GM21825 (cell line): ENCODE measurements at regions not wholly inside any gene's neighbourhood (a gene's known extent, or its start where the extent isn't known, plus 50 kb on each side); places are given as distances from the start of the nearest gene placed in this dataset.
"Not testable (repeated sequence)": the region's sequence is repeated elsewhere in the genome, so short reads cannot be mapped to it uniquely, and the experiment has no call there.

Experiments
- ATAC-seq: cut with Tn5 transposase; IDR thresholded peaks from one replicate; pipeline ENCODE4 v1.9.1; 2021; ENCODE audit warnings: mild to moderate bottlenecking, moderate library complexity; ENCODE audit not compliant: unreplicated experiment

- ATAC-seq = no peak
Observed at GRCh38 chr3:87503900-87504498, 227.6 kb upstream of the POU1F1 start.

- no peak for ATAC-seq
Observed at GRCh38 chr3:87501076-87501475, 224.7 kb upstream of the POU1F1 start.

GRCh38 chr3:87498358-87499080, 222.1 kb upstream of the POU1F1 start:
- no peak for ATAC-seq

- ATAC-seq = no peak
Observed at GRCh38 chr3:87495938-87496337, 219.6 kb upstream of the POU1F1 start.

GRCh38 chr3:87494264-87494663, 217.9 kb upstream of the POU1F1 start:
- no peak for ATAC-seq

GRCh38 chr3:87491843-87492242, 215.5 kb upstream of the POU1F1 start:
- no peak for ATAC-seq

- ATAC-seq = no peak
Observed at GRCh38 chr3:87489892-87490291, 213.5 kb upstream of the POU1F1 start.

- ATAC-seq = no peak
Observed at GRCh38 chr3:87488765-87489164, 212.4 kb upstream of the POU1F1 start.

- not testable (repeated sequence) for ATAC-seq
Observed at GRCh38 chr3:87486635-87487034, 210.3 kb upstream of the POU1F1 start.

GRCh38 chr3:87486115-87486514, 209.7 kb upstream of the POU1F1 start:
- no peak for ATAC-seq

GRCh38 chr3:87478716-87479115, 202.3 kb upstream of the POU1F1 start:
- no peak for ATAC-seq

GRCh38 chr3:87473944-87474343, 197.6 kb upstream of the POU1F1 start:
- ATAC-seq = no peak

- ATAC-seq = no peak
Observed at GRCh38 chr3:87468938-87469337, 192.6 kb upstream of the POU1F1 start.

- no peak for ATAC-seq
Observed at GRCh38 chr3:87468235-87468634, 191.9 kb upstream of the POU1F1 start.

GRCh38 chr3:87462228-87462627, 185.8 kb upstream of the POU1F1 start:
- ATAC-seq = no peak

GRCh38 chr3:87461443-87461842, 185.1 kb upstream of the POU1F1 start:
- ATAC-seq = no peak

GRCh38 chr3:87461036-87461435, 184.7 kb upstream of the POU1F1 start:
- no peak for ATAC-seq

GRCh38 chr3:87448558-87448957, 172.2 kb upstream of the POU1F1 start:
- no peak for ATAC-seq

- ATAC-seq = no peak
Observed at GRCh38 chr3:87446849-87447387, 170.5 kb upstream of the POU1F1 start.

GRCh38 chr3:87442470-87442869, 166.1 kb upstream of the POU1F1 start:
- no peak for ATAC-seq

- ATAC-seq = no peak
Observed at GRCh38 chr3:87437765-87438164, 161.4 kb upstream of the POU1F1 start.

- ATAC-seq = no peak
Observed at GRCh38 chr3:87436781-87437543, 160.6 kb upstream of the POU1F1 start.
